Activated CD4-positive, alpha-beta T cell treated with anti-CD3 and anti-CD28 coated beads for 24 hours (primary cell): ENCODE measurements at regions not wholly inside any gene's neighbourhood (a gene's known extent, or its start where the extent isn't known, plus 50 kb on each side); places are given as distances from the start of the nearest gene placed in this dataset.
"Not testable (repeated sequence)": the region's sequence is repeated elsewhere in the genome, so short reads cannot be mapped to it uniquely, and the experiment has no call there.

Experiments
- DNase-seq, 2 donors: peaks; one replicate each; pipeline ENCODE4 v3.0.0-alpha.2; 2020; ENCODE audit warnings: low read depth in 2 of 2

DNA sequence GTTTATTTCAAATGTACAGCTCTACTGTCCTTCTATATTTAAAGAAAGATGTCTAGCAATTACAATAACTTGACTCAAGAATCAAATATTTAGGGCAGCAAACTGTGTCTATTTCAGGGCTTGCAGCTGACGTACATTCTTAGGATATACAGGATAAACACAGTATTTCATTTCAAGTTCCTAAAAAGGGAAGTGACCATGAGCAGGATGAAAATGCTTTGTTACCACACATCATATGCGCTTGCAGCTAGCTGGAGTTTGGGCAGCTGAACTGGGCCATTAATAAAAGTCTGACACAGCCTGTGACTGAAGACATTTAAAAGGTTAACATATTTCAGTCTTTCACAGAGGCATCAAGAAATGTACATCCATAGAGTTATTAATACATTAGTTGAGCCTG, 264.6 kb upstream of the TRIB2 start:
- DNase-seq = no peak

GRCh38 chr2:12453731-12454130, 263.0 kb upstream of the TRIB2 start:
- DNase-seq = no peak

DNA sequence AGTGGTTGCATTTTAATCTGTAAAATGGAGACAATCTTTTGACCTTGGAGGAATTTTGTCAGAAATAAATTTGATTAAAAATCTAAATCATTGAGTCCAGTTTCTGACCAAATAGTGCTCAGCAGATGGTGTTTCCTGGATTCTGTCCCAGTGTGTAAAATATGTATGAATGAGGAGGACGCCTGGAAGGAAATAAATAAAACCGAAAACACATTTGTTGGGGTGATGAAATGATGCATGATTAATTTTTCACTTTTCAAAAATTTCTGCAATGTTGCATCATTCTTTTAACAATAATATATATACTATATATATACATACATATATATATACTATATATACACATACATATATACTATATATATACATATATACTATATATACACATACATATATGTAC, 261.1 kb upstream of the TRIB2 start:
- DNase-seq = no peak

GRCh38 chr2:12456293-12457106, 260.2 kb upstream of the TRIB2 start:
- DNase-seq = peak; percentile 40 to 46

DNA sequence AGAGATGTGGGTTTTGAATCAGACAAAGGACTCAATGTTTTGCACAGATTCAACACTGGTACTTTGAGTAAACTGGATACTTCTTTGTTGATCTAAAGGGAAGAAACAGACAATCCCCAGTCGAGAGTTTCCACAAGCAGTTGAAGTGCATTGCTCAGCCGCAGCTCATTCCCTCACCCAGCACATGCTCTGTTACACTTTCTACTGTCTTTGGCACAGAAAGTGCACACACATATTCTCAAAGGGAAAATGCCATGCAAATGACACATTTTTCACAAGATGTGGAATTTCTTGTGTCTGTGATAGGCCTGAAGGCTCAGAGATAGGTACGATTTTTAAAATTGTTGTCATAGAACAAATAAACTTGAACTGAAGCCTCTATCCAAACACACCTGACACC, 258.9 kb upstream of the TRIB2 start:
- no peak for DNase-seq

GRCh38 chr2:12463189-12463588, 253.5 kb upstream of the TRIB2 start:
- DNase-seq = no peak

DNA sequence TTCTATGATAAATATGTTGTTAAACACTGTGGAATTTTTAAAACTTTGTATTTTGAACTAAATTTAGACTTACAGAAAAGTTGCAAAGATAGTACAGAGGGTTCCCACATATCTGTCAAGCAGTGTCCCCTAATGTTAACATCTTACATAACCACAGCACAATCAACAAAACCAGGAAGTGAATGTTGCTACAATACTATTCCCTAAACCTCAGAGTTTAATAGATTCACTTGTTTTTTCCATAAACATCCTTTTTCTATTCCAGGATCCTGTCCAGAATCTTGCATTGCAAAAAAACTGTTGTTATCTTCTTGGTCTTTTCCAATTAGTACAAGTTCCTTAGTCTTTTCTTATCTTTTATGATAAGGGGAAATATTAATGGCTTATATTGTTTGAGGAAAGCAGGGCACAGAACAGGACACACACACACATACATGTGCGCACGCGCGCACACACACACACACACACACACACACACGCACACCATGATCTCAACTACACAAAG, 251.1 kb upstream of the TRIB2 start:
- no peak for DNase-seq

DNA sequence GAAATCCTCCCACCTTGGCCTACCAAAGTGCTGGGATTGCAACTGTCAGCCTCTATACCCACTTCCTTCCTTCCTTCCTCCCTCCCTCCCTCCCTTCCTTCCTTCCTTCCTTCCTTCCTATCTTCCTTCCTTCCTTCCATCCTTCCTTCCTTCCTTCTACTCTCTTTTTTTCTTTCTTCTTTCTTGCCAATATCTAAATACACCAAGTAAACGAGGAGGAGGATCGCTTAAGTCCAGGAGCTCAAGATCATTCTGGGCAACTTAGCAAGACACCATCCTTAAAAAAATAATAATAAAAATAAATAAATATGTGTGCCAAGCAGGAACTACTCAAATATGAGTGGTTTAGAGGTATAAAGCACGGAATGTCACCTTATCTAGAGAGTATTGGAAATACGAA, 249.4 kb upstream of the TRIB2 start:
- DNase-seq = no peak

- DNase-seq = no peak
These were observed 247.6 kb upstream of the TRIB2 start for GRCh38 chr2:12469141-12469561.

- DNase-seq = not testable (repeated sequence)
These were observed 244.5 kb upstream of the TRIB2 start for GRCh38 chr2:12472265-12472664.

DNA sequence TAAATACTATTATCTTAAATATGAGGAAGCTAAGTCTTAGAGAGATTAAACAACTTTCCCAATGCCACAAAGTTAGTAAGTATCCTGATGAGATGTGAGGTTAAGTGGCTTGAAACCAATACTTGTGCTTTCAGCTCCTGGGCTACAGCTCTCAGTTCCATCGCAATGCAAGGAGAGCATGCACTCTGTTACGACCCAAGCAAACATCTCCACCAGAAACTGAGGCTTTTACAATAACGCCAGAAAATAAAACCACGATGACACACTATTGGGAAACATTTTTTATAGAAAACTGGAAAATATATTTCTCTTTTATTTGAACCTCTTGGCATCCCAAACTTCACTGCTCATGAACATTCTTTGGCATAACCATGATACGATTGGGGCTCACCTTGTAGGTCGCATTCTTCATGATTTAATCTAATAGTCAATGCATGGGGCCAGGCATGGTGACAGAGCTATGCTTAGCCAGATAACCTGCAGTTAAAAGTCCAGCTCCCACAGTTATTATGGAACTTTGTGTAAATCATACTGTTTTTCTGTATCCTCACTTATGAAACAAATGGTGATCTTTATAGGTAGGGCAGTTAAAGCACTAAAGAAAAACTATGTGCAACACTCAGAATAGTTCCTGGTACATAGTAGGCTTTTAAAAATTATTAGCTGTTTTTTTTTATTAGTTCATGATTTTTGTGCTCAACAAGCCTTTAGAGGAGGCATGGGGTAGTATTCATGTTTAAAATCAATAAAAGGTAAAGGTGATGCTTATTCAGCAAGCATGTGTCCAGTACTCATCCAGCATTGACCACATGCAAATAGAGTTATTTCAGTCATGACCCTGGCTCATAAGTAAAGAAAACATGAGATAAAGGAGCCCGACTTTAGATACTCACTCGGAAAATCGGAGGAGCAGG, 238.3 kb upstream of the TRIB2 start:
- DNase-seq = no peak

- no peak for DNase-seq
These were observed 237.6 kb upstream of the TRIB2 start for GRCh38 chr2:12479065-12479601.

DNA sequence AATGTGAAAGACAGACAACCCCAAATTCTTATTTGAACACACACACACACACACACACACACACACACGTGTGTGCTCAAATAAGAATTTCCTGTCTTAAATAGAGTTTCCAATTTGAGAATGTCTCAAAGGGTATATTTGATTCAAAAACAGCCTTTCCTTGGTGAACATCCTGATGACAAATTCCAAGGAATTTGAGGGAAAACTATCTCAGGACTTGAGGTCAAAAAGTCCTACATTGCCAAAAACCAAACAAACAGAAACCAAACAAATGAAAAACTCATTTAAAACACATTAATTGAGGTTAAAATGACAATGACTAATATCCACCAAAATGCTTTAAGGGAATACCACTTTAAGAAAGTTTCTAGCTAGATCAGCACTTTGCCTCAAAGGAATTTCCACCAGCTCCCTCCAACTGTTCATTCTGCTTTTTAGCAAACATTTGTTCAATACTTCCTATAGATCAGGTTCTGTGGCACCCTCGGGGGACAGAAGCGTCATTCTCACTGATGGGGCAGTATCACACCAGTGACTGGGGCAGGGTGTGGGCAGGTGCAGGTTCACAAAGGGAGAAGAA, 232.1 kb upstream of the TRIB2 start:
- no peak for DNase-seq

DNA sequence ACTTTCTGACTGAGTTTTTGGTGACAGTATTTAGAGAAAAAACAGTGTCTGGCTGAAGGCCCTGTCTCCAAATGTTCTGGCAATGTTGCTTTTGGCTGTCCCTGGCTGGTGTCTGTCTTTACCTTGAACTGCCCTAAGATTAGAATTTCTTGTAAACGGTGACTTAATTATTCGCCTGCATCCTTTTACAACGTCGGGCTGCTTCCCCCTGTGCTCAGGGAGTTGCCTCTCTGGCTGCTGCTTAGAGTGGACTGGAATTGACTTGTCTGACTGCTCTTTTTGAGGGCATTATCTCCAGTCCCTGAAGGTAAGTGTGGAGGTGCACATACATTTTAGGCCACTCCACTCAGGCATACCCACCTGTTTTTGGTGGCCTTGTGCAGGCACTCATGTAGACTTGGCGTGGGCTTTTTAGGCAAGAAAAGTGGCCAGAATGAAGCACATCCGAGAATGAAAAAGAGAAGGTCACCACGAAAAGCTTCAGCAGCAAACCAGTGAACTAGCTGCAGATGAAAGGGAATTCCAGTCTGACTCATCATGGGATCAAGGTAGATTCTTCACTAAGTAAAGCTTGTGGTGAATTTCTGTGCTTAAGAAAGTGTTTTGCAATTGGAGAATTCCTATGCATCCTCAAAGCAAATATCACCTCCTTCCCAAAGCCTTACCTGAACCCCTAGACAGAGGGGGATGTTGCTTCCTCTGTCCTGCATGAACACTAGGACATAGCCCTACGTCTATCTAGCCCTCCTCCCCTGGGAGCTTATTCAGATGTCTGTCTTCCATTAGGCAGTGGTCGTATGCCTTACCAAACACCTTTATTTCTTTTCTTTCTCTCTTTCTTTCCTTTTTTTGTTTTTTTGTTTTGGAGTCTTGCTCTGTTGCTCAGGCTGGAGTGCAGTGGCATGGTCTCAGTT, 230.3 kb upstream of the TRIB2 start:
- DNase-seq = no peak

GRCh38 chr2:12487253-12488004, 229.3 kb upstream of the TRIB2 start:
- DNase-seq = no peak

- no peak for DNase-seq
These were observed 228.1 kb upstream of the TRIB2 start for GRCh38 chr2:12488352-12489318.

DNA sequence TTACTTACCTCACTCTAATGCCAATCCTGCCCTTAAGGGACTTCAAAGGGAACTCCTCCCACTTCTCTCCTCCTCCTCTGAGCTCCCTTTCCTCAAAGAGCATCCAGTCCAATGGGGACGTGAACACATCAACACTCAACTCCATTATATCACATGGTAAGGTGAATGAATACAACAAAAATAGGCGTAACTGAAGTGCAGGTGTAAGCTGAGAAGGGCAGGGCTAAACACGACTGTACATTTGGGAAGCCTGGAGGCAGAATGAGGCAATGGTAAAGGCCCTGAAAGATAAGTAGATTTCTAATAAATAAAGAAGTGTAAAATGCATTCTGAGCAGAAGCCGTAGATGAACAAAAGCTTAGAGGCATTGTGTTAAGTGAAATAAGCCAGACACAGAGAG, 226.1 kb upstream of the TRIB2 start:
- DNase-seq = no peak

- DNase-seq = not testable (repeated sequence)
These were observed 224.4 kb upstream of the TRIB2 start for GRCh38 chr2:12492360-12492759.

- DNase-seq = peak in 1 of 2 donors; percentile 29
These were observed 223.7 kb upstream of the TRIB2 start for GRCh38 chr2:12493031-12493513.
